ENCODE measurements at regions not wholly inside any gene's neighbourhood (a gene's known extent, or its start where the extent isn't known, plus 50 kb on each side); places are given as distances from the start of the nearest gene placed in this dataset.
A peak's percentile ranks its signal among the peaks of the same experiment; 100 is the strongest.

GRCh38 chr15:23854912-23855659 lies 168.0 kb upstream of the NDN start:
- no peak for TF ChIP-seq CTCF (IDR thresholded peaks at IDR 0.05; ENCODE audit: low read depth, low read length)
- in situ Hi-C loops (cut with HindIII; ENCODE audit: low sequenced_read_pairs): no loop called here
- DNase-seq (ENCODE audit: low read depth, low spot score): no peak
- no peak overlapping the region for H3K4me3 ChIP-seq (ENCODE audit: low read depth, low read length)

- DNase-seq (ENCODE audit: low read depth, low spot score): no peak
- in situ Hi-C loops (cut with HindIII; ENCODE audit: low sequenced_read_pairs): no loop called here
- no peak overlapping the region for H3K4me3 ChIP-seq (ENCODE audit: low read depth, low read length)
- no peak for TF ChIP-seq CTCF (IDR thresholded peaks at IDR 0.05; ENCODE audit: low read depth, low read length)
These were observed 168.8 kb upstream of the NDN start for GRCh38 chr15:23855947-23856346.

- in situ Hi-C loops (cut with HindIII; ENCODE audit: low sequenced_read_pairs): no loop called here
- DNase-seq (ENCODE audit: low read depth, low spot score): peak; percentile 20
- TF ChIP-seq CTCF (IDR thresholded peaks at IDR 0.05; ENCODE audit: low read depth, low read length): peak; percentile 50
These were observed 170.0 kb upstream of the NDN start for GRCh38 chr15:23857028-23857641.

DNA sequence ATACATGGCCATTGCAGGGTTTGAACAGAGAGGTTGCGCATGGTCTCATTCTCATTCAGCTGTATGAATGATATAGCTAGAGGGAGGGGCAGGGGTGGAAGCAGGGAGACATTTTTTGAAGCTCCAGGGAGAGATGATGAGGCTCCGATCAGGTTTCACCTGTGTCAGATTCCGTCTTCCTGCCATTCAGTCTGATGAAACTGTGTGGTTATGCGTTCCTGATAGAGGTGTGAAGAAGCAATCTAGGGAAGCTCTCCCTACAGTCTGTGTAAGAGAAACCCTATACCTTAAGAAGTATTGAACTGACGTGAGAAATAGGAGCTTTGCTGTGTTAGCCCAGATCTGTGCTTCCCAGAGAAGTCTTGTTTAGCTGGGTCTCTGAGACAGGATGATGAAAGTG lies 171.9 kb upstream of the NDN start:
- in situ Hi-C loops (cut with HindIII; ENCODE audit: low sequenced_read_pairs): no loop called here
- H3K4me3 ChIP-seq (ENCODE audit: low read depth, low read length): no peak overlapping the region
- no peak for DNase-seq (ENCODE audit: low read depth, low spot score)
- TF ChIP-seq CTCF (IDR thresholded peaks at IDR 0.05; ENCODE audit: low read depth, low read length): no peak

More at GRCh38 chr15:23857028-23857641, 170.0 kb upstream of the NDN start:
- H3K4me3 ChIP-seq (ENCODE audit: low read depth, low read length): no peak overlapping the region

DNA sequence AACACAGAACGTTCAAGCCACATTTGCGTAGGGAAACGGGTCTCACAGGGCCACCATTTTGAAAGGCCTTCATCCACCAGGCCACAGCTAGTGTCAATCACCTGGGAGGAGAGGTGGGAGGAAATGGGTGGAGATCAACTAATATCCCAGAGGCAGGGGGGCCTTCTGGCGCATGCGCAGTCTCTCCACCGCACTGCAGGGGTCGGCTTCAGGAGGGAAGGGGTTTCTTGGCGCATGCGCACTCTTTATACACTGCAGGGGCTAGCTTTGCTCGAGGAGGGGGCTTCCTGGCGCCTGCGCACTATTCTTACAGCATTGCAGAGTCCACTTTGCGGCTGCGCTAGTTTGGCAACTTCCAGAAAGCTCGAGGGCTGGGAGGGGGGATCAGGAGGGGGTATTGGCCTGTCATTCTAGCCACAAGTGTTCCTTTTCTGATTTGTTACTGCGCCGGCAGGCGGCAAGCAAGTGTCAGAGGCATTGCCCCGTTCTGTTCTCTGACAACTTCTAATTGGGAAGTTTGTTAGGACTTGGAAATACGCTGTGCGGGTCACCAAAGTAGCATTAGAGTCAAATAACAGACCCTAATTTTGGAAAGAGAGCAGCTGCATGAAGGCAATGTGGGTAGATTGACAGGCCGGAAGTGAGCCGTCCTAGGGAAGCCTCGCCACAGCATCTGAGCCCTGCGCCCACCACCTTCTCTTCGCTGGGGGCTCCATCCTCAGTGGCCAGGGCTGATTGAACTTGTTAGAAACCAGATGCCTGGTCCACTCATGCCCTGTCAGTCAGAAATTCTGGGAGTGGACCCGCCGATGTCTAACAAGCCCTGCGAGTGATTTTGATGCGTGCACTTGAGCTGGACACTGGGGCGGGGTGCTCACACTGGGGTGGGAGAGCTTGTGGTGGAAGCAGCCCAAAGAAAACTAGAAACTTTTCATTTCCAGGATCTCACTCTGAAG lies 173.5 kb upstream of the NDN start:
- no peak for DNase-seq (ENCODE audit: low read depth, low spot score)
- no peak overlapping the region for H3K4me3 ChIP-seq (ENCODE audit: low read depth, low read length)
- in situ Hi-C loops (cut with HindIII; ENCODE audit: low sequenced_read_pairs): no loop called here
- no peak for TF ChIP-seq CTCF (IDR thresholded peaks at IDR 0.05; ENCODE audit: low read depth, low read length)

DNA sequence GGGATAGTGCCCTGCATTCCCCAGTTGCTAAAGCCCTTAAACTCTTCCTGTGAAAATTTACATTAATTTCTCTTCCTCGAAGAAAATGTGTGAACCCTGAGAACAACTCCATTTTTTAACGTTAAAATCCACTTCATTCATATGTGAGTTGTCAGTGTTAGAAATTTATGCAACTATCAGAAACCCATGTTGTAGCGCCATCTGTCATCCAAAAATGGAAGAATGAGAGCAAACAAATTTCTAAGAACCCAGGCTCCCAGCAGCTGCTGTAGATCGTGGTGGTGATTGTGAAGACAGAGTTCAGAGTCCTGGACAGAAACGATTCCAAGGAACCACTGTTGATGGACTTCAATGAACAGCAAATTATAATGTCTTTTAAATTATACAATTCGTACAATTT lies 179.7 kb upstream of the NDN start:
- H3K4me3 ChIP-seq (ENCODE audit: low read depth, low read length): no peak overlapping the region
- peak; percentile 14 for TF ChIP-seq CTCF (IDR thresholded peaks at IDR 0.05; ENCODE audit: low read depth, low read length)
- in situ Hi-C loops (cut with HindIII; ENCODE audit: low sequenced_read_pairs): no loop called here
- no peak for DNase-seq (ENCODE audit: low read depth, low spot score)
